ENCODE measurements at regions not wholly inside any gene's neighbourhood (a gene's known extent, or its start where the extent isn't known, plus 50 kb on each side); places are given as distances from the start of the nearest gene placed in this dataset.

DNA sequence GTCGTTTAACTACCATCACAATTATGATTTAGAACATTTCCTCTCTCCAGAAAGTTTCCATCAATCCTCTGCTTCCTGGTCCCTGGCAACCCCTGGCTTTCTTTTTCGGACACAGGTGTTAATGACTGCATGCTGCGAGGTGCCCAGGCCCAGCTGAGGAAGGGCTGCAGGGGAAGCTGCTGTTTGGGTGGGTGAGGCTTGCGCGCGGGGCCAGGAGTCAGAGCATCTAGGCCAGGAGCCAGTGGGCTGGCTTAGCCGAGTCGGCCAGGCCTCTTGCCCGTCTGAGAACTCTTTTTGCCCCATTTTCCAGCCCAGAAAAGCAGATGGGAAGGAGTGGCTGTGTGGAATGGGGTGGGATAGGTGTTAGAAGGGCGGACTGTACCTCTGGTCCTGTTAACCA is 51.5 kb downstream of the NAV1 start:
- RAD21 ChIA-PET (ENCODE audit: low non-redundant PET in 1 of 2, low total read pairs in 2 of 2, uncharacterized antibody in 2 of 2, unreplicated experiment in 2 of 2), result no interaction called here
- no peak for TF ChIP-seq SRF (IDR thresholded peaks at IDR 0.05; ENCODE audit: low read depth)
- no peak for TF ChIP-seq SIN3A (IDR thresholded peaks at IDR 0.05; ENCODE audit: low read depth)
- TF ChIP-seq, protein P1, sequence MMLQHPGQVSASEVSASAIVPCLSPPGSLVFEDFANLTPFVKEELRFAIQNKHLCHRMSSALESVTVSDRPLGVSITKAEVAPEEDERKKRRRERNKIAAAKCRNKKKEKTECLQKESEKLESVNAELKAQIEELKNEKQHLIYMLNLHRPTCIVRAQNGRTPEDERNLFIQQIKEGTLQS (IDR thresholded peaks at IDR 0.05), result no peak
- no peak for TF ChIP-seq POLR2AphosphoS5 (IDR thresholded peaks at IDR 0.05; ENCODE audit: low read depth, low read length)
- TF ChIP-seq EGR1 (IDR thresholded peaks at IDR 0.05; ENCODE audit: low read depth), result no peak
- no peak for TF ChIP-seq RAD21 (IDR thresholded peaks at IDR 0.05; ENCODE audit: low read depth)
- TF ChIP-seq EZH2 (IDR thresholded peaks at IDR 0.05), result no peak
- TF ChIP-seq CEBPB (IDR thresholded peaks at IDR 0.05; ENCODE audit: low read depth), result no peak
- TF ChIP-seq, protein P2, sequence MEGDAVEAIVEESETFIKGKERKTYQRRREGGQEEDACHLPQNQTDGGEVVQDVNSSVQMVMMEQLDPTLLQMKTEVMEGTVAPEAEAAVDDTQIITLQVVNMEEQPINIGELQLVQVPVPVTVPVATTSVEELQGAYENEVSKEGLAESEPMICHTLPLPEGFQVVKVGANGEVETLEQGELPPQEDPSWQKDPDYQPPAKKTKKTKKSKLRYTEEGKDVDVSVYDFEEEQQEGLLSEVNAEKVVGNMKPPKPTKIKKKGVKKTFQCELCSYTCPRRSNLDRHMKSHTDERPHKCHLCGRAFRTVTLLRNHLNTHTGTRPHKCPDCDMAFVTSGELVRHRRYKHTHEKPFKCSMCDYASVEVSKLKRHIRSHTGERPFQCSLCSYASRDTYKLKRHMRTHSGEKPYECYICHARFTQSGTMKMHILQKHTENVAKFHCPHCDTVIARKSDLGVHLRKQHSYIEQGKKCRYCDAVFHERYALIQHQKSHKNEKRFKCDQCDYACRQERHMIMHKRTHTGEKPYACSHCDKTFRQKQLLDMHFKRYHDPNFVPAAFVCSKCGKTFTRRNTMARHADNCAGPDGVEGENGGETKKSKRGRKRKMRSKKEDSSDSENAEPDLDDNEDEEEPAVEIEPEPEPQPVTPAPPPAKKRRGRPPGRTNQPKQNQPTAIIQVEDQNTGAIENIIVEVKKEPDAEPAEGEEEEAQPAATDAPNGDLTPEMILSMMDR (IDR thresholded peaks at IDR 0.05 in 2 of 3, conservative IDR thresholded peaks at IDR 0.05 in 1 of 3; ENCODE audit: borderline replicate concordance in 1 of 3, insufficient read depth in 1 of 3, low read depth in 2 of 3, low read length in 2 of 3), result no peak
- TF ChIP-seq YY1 (IDR thresholded peaks at IDR 0.05; ENCODE audit: extremely low read depth, insufficient replicate concordance, low read depth, low read length), result no peak
- no peak for TF ChIP-seq ELF1 (IDR thresholded peaks at IDR 0.05; ENCODE audit: borderline replicate concordance, low read depth)
- TF ChIP-seq ZNF274 (IDR thresholded peaks at IDR 0.05; ENCODE audit: low read depth, low read length), result no peak
- TF ChIP-seq SP1 (IDR thresholded peaks at IDR 0.05; ENCODE audit: low read depth), result no peak
- TF ChIP-seq JUND (IDR thresholded peaks at IDR 0.05), result no peak
- no peak for TF ChIP-seq FOSL1 (IDR thresholded peaks at IDR 0.05; ENCODE audit: low read depth)
- TF ChIP-seq, protein P3, sequence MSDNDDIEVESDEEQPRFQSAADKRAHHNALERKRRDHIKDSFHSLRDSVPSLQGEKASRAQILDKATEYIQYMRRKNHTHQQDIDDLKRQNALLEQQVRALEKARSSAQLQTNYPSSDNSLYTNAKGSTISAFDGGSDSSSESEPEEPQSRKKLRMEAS (IDR thresholded peaks at IDR 0.05), result no peak
- TF ChIP-seq POLR2A (IDR thresholded peaks at IDR 0.05; ENCODE audit: borderline replicate concordance, extremely low read depth, insufficient read depth, insufficient read length), result no peak
- Histone ChIP-seq H3K27me3 (ENCODE audit: insufficient read depth, low read length) (peaks cover 31% of the 10 kb centered on the region; the same call in 1 of the 2 replicates), H2AFZ (ENCODE audit: low read depth, low read length, poor library complexity, severe bottlenecking) (no peak overlapping the region), H3K36me3 (ENCODE audit: control insufficient read depth in 1 of 2, insufficient read depth in 2 of 2, low read length in 2 of 2) (no peaks in the 10 kb centered on the region), H3K9me3 (ENCODE audit: control insufficient read depth in 1 of 2, insufficient read depth in 1 of 2, low read depth in 1 of 2, low read length in 2 of 2) (no peaks in the 10 kb centered on the region), H3K79me2 (ENCODE audit: insufficient read depth, low read length) (no peaks in the 10 kb centered on the region), H3K4me3 (replicated peaks in 1 of 2; ENCODE audit: low read depth in 1 of 2, low read length in 2 of 2) (no peak overlapping the region), H4K20me1 (ENCODE audit: insufficient read depth) (no peaks in the 10 kb centered on the region), H3K9me2 (ENCODE audit: insufficient read depth) (no peaks in the 10 kb centered on the region), H3K4me2 (ENCODE audit: low read length) (no peak overlapping the region), H3K27ac (ENCODE audit: low read depth, low read length) (no peak overlapping the region), H3K9ac (ENCODE audit: low read length) (no peak overlapping the region), H3K4me1 (ENCODE audit: control insufficient read depth in 1 of 2, insufficient read depth in 2 of 2, low read length in 2 of 2) (peaks cover 0 to 6% of the 10 kb centered on the region in 2 experiments; a peak in 1 of 4 replicates)
- DNase-seq (ENCODE audit: low read depth, low spot score) (no peak), ATAC-seq (no peak)
- CTCF ChIA-PET, result no interaction called here
- intact Hi-C loops (cut with micrococcal nuclease), result no loop called here
- no TSS peak for BruUV-seq (replicated peaks)
- POLR2A ChIA-PET, result no interaction called here
